ENCODE measurements at regions not wholly inside any gene's neighbourhood (a gene's known extent, or its start where the extent isn't known, plus 50 kb on each side); places are given as distances from the start of the nearest gene placed in this dataset.

DNA sequence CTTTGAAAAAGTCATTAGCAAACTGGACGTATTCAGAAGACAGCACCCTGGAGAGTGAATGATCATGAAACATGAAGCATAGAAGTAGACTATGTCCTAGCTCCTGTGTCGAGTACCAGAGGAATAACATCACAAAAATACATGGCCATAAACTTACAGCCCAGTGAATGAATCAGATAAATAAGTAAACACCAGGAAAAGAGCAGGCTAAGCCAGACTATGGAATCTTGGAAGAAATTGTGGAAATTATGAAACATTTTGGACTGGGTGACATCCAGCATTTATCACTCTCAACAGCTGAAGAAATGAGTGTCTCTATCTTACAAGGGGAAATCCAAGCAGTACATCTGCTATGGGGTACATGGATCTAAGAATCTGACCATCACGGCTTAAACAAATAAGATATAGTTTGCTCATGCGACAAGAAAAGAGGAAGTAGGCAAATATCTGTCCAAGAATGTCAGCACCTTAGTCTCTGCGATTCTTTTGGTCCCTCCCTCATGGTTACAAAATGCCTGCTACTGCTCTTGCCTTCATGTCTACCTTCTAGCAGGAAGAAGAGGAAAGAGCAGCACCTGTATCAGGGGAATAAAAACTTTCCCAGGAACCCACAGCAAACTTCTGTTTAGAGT lies 481.5 kb downstream of the BCOR start:
- no peak for DNase-seq

DNA sequence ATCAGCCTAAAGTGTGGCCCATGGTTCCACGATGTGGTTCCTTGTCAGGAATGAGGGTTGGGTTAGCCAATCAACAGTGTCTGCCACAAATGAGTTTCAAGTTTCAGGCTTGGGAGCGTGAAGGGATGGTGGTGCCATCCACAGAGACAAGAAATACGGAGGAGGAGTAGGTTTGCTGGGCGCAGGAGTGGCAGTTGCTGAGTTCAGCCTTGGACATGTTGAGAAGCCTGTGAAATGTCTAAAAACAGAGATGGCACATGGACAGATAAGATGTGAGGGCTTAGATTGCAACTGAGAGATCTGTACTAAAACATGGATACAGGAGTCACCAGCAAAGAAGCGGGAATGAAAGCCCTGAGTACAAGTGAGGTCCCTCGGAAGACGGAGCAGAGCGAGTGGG lies 481.0 kb downstream of the BCOR start:
- no peak for DNase-seq

GRCh38 chrX:39618178-39618577 lies 479.6 kb downstream of the BCOR start:
- DNase-seq = no peak

DNA sequence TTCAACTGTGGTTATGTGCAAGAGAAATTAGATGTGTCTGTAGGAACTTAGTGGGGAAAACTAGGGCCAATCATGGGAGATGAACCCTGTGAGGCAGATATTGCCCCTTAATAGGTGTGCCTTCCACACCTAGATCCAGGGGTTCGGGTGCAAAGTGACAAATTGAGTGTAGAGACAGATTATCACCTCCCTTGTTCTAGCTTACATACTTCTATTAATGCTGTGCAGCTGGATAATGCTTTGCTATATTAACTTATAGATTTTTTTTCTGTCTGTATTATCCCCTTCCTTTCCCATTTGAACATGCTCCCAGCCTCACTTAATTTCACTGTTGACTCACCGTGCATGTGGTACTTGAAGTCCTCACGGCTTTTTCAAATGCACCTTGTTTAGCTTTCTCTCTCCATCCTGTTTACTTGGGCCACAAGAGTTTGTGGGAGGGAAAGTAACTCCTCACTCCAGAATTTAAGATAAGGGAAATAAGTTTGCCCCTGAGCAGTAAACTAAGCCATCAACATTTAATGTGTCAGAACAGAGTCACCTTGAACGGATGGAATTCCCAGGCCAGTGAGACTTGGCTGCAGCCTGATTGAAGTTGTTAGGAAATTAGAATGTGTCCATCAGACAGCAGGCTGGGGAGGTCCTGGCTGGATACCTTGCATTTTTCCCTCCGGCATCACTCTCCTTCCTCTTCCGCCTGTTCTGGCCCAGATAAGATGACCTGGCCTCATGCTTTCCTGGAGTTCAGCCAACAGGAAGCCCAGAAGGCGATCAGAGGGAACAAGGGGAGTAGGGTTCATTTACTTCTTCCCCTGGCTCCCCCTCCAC lies 478.4 kb downstream of the BCOR start:
- no peak for DNase-seq

- no peak for DNase-seq
Measured at GRCh38 chrX:39624166-39624565, 473.6 kb downstream of the BCOR start.

DNA sequence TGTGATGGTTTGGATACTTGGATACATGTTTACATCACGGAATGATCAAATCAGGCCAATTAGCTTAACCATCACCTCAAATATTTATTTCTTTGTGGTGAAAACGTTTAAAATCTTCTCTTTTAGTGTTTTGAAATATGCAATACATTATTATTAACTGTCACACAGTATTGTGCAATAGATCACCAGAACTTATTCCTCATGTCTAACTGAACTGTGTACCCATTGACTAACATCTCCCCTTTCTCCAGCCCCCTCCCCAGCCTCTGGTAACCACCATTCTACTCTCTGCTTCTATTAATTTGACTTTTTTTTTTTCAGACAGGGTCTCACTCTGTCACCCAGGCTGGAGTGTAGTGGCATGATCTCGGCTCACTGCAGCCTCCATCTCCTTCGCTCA lies 471.9 kb downstream of the BCOR start:
- DNase-seq = no peak

DNA sequence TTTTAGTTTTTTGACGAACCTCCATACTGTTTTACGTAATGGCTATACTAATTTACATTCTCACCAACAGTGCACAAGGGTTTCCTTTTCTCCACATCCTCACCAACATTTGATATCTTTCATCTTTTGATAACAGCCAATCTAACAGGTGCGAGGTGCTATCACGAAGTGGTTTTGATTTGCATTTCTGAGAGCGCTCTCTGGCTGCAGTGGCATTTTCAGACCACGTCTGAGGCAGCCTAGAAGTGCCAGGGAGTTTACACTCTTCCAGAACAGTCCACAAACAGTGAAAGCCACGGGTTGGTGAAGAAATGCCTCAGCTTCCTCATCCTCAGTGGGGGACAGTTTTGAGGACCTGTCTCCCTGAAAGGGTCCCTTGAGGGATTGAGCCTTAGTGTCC lies 471.0 kb downstream of the BCOR start:
- no peak for DNase-seq

DNA sequence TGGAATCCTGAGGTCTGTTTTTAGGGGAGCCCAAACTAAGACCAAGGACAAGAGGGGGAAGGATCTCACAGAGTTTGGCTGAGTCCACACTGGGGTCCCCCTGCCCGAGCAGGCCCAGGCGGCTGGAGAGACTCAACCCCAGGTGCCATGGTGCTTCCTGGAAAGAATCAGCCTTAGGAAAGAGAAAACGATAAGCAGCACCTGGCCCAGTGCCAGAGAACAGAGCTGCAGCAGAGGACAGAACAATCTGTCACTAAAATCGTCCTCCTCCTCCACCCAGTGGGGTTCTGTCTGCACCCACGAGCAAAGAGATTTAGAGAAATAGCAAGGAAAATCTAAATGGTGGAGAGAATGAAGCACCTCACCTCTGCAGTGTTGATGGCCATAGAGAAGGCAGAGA lies 470.5 kb downstream of the BCOR start:
- no peak for DNase-seq

- DNase-seq = no peak
Measured at GRCh38 chrX:39629001-39629400, 468.8 kb downstream of the BCOR start.

DNA sequence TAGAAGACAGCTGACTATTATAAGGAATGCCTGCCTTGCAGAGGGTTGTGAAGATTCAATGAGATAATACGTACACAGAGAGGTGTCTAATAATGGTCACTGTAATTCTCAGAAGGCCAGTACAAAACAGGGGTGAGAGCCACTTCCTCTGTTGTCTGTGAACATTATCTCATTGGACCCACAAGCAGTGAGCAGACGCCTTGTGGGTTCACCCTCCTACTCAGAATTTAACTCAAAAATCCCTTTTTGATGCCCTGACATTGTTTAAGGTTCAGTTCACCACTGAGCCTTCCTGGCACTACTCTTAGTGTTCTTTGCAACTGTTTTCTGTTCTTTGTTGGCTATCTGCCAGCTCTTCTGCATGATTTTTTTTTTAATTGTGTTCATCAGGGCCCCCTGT lies 467.4 kb downstream of the BCOR start:
- no peak for DNase-seq

DNA sequence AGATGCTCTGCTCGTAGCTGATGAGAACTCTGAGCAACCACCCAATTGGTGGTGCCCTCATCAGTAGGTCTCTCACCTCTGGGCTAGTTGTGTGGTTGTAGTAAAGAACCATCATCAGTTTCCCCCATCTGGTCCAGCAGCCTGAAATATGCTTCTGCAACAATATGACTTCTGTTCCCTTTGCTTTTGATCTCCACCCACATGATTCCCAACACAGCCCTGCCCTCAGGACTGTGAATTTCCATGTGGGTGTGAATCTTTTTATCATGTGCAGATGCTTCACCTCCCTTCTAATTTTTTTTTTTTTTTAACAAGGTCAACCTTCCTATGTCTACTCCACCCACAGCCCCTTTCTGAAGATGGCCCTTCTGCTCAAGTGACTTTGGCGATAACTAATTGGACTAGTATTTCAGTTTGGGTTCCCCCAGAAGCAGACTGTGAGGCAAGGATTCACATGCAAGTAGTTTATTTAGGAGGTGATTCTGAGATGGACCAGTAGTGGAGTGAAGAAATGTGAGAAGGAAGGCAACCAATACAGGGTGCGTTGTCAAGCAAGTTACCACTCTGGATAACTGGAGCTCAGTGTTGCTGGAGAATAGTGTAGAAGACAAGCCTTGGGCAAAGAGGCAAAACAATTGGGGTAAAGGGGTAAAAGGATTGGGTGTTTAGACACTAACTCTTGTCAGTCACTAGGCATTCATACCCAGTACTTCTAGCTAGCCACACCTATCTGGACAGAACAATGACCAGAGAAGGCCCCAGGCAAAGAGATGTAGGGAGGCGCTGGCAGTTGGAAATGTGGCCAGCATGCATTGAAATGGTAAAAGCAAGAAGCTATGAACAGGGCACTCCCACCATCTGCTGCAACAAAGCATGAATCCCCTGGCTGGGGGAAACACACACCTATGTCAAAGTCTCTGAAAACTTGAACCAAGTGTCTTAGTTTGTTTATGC lies 466.2 kb downstream of the BCOR start:
- no peak for DNase-seq

GRCh38 chrX:39633293-39633692 lies 464.5 kb downstream of the BCOR start:
- DNase-seq = peak; percentile 61

- DNase-seq = no peak
Measured at GRCh38 chrX:39636481-39636880, 461.3 kb downstream of the BCOR start.

- no peak for DNase-seq
Measured at GRCh38 chrX:39638526-39638925, 459.2 kb downstream of the BCOR start.

GRCh38 chrX:39639871-39640270 lies 457.9 kb downstream of the BCOR start:
- DNase-seq = no peak

GRCh38 chrX:39640866-39641265 lies 456.9 kb downstream of the BCOR start:
- no peak for DNase-seq

GRCh38 chrX:39642071-39642470 lies 455.7 kb downstream of the BCOR start:
- DNase-seq = no peak

- DNase-seq = no peak
Measured at GRCh38 chrX:39643550-39643949, 454.2 kb downstream of the BCOR start.

- peak; percentile 88 for DNase-seq
Measured at GRCh38 chrX:39645178-39645895, 452.4 kb downstream of the BCOR start.

GRCh38 chrX:39648548-39649254 lies 449.1 kb downstream of the BCOR start:
- no peak for DNase-seq

DNA sequence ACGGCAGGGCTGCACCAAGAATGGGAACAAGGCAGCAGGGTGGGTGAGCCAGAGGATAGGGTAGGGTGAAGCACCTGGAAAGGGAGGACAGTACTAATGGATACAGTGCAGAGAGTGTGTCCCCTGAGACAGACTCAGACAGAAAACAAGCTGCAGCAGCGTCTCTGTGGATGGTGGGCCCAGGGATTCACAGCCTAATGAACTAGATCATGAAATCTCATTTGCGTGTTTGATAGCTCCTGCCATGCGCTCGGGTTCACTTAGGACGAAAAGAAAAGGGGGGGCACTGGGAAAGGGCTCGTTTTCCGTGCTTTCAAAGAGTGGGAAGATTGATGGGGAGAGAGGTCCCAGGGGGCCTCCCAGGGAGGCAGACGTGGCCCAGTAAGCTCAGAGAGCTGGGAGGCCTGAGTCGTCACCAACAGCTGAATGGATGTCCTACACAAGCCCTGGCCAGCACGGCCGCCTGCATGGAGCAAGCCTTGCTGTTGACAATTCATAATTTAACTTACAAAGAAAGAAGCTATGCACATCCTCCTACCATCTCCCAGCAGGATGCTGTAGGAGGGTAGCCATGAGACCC lies 446.9 kb downstream of the BCOR start:
- DNase-seq = peak; percentile 52

DNA sequence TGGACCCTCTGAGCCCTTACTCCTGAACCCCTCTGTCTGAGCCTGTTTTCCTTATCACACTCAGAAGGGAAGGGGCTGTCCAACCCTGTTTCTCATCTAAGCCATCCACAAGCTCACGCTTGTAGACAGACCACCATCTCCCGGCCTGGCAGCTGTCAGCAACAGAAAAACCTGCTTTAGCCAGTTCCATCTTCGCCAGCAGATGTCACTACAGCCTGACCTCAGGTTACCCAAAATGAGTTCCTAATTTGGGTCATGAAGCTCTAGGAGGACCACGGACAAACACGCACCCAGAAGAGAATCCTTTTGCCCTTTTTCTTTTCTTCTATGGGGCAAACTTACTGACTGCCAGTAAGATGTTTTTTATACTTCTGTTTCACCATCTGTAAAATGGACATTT lies 445.4 kb downstream of the BCOR start:
- no peak for DNase-seq
